Fibroblast of villous mesenchyme (primary cell): ENCODE measurements at regions not wholly inside any gene's neighbourhood (a gene's known extent, or its start where the extent isn't known, plus 50 kb on each side); places are given as distances from the start of the nearest gene placed in this dataset.

Experiments
- DNase-seq: peaks from one replicate; pipeline ENCODE4 v3.0.0-alpha.2; 2010; ENCODE audit warnings: low read depth
- H3K4me3 ChIP-seq: 2 replicates; pipeline ENCODE4 v1.5.1; 2011; ENCODE audit warnings: low read depth, mild to moderate bottlenecking, low read length
- CTCF ChIP-seq: IDR thresholded peaks from 2 replicates; pipeline ENCODE4 v1.5.1; 2012; ENCODE audit warnings: low read depth, mild to moderate bottlenecking, low read length; ENCODE audit not compliant: insufficient read depth

- no peak for DNase-seq
- no peak overlapping the region for H3K4me3 ChIP-seq
- TF ChIP-seq CTCF, result no peak
Measured at GRCh38 chr12:77351860-77352259, 286.5 kb upstream of the E2F7 start.

GRCh38 chr12:77349689-77350370 lies 284.5 kb upstream of the E2F7 start:
- H3K4me3 ChIP-seq, result no peak overlapping the region
- TF ChIP-seq CTCF, result no peak
- no peak for DNase-seq

GRCh38 chr12:77347017-77347416 lies 281.6 kb upstream of the E2F7 start:
- no peak for TF ChIP-seq CTCF
- no peak for DNase-seq

GRCh38 chr12:77345336-77345735 lies 280.0 kb upstream of the E2F7 start:
- TF ChIP-seq CTCF, result no peak
- DNase-seq, result no peak
- no peak overlapping the region for H3K4me3 ChIP-seq

More at GRCh38 chr12:77347017-77347416, 281.6 kb upstream of the E2F7 start:
- H3K4me3 ChIP-seq, result no peak overlapping the region

- DNase-seq, result no peak
- no peak for TF ChIP-seq CTCF
- H3K4me3 ChIP-seq, result no peak overlapping the region
Measured at GRCh38 chr12:77344651-77345050, 279.3 kb upstream of the E2F7 start.

- no peak for DNase-seq
- TF ChIP-seq CTCF, result no peak
- H3K4me3 ChIP-seq, result no peak overlapping the region
Measured at GRCh38 chr12:77343291-77343690, 277.9 kb upstream of the E2F7 start.

GRCh38 chr12:77342253-77342652 lies 276.9 kb upstream of the E2F7 start:
- DNase-seq, result no peak
- H3K4me3 ChIP-seq, result no peak overlapping the region
- no peak for TF ChIP-seq CTCF
